Left renal cortex interstitium (tissue), 4 donors: ENCODE measurements at regions not wholly inside any gene's neighbourhood (a gene's known extent, or its start where the extent isn't known, plus 50 kb on each side); places are given as distances from the start of the nearest gene placed in this dataset.

Source experiments
- DNase-seq, 4 donors: peaks; one replicate each; pipeline ENCODE4 v3.0.0-alpha.2; 2013; ENCODE audit warnings: low read depth in 4 of 4, low spot score in 2 of 4, missing footprints in 1 of 4

DNA sequence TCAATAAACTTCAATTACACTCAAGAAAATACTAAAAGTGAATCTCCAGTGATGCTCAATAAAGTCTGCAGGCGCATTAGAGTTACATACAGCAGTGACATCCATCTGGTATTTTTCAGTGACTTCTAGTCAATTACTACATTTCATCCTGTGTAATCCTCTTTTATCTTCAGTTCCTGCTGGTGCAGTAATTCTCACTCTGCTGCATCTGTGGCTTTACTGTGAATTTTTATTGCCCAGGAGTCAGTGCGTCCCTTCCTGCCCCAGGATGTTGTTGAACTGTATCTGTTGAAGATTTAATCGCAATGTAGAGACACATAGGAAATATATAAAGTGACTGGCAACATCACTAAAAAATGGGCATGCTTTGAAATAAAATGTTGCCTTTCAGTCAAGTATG is 196.3 kb upstream of the TMTC4 start:
- DNase-seq: no peak

DNA sequence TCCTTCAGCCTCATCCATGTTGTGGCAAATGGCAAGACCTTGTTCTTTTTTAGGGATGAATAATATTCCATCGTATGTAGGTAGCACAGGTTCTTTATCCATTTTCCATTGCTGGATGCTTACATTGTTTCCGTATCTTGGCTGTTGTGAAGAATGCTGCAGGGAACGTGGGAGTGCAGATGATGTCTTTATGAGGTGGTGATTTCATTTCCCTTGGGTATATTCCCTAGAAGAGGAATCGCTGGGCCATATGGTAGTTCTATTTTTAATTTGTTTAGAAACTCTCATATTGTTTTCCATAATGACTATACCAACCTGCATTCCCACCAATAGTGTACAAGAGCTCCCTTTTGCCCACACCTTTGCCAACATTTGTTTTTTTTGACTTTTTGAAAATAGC is 186.3 kb upstream of the TMTC4 start:
- no peak for DNase-seq

DNA sequence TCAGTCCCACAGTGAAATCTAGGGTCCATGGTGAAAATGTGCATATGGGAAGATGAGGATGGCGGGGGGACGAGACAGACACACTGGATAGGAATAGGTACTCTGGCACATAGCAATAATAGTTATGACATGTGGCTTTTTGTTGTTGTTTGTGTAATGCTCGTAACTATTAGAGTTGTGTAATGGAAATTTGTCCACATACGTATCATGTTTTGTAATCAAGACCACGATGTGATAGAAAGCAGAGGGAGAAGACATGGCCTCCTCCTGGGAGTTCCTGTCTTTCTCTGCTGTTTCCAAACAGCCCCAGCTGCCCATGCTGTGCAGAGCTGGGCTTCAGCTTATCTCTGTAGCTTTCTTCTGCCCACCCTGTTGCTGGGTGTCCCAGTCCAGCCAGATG is 185.3 kb upstream of the TMTC4 start:
- DNase-seq: no peak

DNA sequence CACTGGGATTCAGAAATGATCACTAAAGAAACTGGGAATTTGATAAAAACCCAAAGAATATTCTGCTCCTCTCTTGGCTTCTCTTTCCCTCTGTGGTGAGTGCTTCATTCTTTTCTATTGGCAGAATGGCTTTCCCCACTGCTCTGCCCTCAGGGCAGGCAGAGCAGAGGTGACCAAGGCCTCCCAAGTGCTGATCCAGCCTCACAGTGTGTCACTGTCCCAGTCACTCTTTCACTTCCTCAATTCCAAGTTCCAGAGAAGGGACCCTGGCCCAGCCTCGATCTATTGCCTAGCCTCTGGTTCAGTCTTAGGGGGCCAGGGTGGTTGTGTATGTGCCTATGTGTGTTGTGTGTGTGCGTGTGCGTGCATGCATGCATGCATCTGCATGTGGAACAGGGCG is 180.6 kb upstream of the TMTC4 start:
- DNase-seq: no peak

DNA sequence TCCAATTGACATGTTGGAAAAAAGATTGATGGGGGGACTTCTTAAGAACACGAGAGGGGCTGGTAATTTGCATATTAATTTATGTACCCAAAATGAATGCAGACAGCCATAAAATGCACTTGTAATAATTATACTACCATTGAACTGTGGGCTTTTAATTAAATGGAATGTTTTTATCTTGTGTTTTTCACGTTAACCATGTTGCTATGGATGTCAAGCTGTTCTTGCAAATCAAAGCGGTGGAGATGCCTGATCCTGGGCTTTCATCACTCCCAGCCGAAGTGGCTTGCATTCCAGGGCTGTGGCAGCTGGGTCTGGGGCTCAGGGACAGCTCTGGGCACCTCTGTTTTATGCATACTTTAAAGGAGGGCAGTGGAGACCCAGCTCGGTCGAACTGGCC is 179.4 kb upstream of the TMTC4 start:
- no peak for DNase-seq

DNA sequence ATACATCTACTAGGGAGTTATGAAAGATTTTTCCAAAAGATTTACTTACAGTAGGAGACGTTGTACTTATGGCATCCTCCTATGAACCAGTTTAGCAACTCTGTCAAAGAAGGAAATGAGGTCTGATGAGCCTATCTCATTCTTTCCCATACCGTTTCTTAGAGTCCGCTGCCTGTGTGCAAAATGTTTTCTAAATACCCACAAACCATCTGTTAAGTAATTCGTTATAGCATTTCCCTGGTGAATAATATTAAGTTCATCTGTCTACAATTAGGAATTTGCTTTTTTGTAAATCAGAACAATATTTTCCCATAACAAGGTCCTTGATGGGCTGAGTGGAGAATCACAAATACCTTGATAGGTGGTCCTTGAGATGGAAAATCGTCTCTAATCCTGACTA is 178.8 kb upstream of the TMTC4 start:
- DNase-seq: no peak

DNA sequence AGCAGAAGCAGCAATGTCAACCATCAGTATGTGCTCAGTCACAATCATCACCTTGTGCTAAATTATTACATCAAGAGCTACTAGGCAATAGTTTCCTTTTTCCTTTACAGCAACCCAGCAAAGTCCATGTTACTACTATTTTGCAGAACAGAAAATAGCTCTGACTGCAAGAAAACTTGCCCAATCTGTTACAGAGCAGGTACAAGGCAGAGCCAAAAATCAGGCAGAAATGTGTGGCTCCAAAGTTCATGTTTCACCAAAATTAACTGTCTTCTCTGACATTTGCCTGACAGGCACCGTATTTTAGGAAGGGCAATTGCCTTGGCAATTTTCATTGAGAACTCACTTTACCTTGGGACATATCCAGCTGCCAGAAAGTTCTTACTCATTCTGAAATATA is 177.6 kb upstream of the TMTC4 start:
- no peak for DNase-seq

DNA sequence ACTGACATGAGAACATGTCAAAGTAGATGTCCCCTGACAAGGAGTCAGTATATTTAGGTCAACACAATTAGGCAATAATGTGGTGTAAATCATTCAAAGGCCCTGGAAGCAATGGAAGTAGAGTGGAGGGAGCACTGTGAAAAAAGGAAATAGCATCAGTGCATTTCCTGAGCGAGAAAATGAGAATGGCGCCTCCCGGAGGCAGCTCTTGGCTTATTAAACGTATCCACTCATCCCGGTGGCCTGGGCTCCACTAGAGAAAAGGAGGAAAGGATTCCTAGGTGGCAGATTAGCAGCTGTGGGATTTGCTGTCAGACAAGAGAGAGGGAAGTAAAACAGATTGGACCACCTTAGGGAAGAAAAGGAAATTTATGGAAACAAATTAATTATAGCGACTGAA is 173.7 kb upstream of the TMTC4 start:
- DNase-seq: no peak

DNA sequence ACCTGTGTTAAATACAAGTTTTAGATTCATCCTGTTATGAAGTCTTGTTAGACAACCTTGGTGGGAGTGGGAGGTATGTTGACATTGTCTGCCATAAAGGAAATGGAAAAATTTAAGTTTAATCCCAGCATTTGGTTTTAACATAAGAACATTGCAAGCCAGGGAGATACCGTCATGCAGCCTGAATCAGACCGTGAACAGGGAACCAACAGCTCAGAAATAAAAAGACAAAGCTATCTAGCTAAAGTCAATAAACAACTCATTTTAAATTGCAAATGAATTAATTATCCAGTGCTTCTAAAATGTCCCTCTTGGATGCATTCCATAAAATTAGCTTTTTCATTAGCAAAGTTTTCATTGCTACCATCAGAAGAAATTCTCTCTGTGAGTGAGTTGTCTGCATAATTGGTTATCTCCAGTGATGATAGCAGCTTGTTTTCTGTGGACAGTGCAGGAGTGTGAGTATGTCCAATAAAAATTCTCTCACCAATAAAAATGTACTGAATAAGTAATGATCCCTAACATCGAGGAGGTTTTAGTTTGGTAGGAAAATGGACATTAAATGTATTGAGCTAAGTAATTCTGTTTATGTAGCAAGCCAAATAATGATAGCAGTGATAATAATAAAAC is 170.6 kb upstream of the TMTC4 start:
- DNase-seq: no peak

DNA sequence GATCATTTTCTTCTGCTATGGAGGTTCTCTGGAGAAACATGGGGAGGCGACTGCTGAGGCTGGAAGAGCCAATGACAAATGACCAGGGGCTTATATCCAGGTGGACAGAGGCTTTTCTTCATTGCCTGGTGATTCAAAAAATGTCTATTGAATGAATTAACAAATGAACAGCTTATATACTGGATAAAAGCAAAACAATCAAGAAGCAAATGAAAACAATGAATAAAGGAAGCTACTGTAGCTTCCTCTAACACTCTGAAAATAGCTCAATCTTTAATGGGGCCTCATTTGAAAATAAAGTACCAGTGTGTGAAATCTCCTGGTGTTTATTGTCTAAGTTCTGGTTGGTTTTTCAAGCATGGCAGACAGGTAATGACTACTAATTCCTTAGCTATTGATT is 167.5 kb upstream of the TMTC4 start:
- no peak for DNase-seq

DNA sequence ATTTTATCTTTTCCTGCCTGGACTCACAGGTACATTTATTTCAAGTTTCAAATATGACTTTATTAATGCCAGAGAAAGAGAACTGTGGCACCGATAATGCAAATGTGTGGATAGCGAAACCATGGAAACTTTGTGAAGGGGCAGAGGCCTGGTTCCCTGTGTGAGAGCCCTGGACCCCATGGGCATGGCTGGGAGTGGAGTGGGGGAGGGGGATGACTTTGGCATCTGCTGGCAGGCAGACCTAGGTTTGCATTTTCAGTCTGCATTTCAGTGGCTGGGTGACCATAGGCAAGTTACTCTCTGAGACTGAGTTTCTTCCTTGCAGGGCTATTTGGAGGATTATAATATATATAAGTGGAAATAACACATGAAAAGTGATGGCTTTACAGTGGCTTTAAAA is 163.8 kb upstream of the TMTC4 start:
- no peak for DNase-seq

DNA sequence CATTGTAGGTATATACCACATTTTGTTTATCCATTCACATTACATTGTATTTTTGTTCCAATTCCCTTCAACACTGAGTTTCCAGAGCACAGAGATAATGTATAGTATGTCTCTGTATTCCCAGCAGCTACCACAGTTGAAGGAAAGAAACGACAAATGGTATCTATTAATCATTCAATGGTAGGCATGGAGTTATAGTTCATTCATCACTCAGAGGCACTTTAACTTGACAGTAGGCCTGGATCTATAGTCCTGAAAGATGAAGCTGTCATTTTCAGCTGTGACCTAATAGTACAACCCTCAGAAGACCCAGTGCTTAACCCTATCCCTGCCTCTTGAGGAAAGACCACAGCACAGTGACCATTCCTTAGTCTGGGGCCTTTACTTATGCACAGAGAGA is 163.0 kb upstream of the TMTC4 start:
- no peak for DNase-seq

DNA sequence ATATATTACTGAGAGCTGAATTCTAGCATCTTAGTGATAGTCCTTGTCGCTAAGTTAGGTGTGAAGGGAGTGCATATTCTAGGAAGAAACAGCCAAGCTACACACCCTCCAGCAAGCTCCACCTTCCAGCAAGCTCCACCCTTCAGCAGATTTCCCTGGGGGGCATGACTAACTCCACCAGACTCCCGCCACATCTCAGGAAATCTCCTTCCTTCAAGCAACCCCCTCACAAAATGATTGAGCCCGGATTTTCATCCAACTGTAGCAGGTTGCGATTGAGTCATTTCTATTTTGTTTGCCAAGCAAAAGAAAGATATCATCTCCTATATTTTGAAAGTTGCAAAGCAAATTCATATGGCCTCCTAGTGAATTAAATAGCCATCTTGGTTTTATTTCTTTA is 162.1 kb upstream of the TMTC4 start:
- no peak for DNase-seq

DNA sequence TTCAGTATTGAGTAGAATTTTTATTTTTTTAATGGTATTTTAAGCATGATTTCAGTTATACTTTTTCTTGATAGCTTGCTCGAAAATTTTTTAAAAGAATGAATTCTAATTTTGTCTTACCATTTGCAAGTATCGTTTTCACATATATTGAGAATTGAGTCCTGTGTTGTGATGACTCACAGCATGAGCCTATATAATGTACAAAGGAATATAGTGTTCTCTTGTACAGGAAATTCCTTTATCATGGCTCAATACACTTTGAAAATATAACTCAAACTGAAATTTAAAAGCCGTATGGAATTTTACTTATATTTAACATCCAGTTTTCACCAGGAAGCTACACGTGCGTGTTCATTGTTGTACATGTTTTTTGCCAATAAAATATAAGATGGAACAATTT is 161.1 kb upstream of the TMTC4 start:
- no peak for DNase-seq

DNA sequence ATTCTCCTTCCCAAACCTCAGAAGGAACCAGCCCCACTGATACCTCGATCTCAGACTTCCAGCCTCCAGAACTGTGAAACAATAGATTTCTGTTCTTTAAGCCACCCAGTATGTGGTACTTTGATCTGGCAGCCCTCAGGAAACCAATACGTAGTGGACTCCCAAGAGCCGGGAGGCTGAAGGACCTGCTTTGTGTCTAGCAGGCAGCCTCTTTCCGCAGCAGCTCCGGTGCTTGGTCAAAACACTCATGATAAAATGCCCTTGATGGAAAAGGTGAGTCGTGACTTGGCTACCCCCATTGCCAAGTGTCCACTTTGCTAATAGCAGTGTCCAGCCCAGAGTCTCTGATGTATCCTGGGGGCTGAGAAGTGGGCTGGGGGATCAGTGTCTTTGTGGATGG is 158.8 kb upstream of the TMTC4 start:
- DNase-seq: no peak

DNA sequence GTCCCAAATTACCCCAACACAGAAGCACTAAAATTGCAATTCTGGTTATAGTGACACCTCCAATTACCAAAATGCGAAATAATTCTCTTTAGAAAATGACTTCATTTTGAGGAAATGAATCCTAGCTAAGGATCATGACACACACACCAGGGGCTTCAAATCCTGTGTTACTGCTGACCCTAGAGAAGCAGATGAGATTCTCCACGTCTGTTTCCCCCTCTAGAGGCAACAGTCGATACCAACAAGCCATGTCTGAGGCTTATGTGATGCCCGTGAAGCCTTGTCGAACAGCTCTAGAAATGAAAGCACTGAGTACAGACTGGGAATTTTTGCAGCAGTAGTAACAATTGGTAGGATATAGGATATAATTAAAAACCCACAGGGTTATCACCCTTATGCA is 153.6 kb upstream of the TMTC4 start:
- no peak for DNase-seq

DNA sequence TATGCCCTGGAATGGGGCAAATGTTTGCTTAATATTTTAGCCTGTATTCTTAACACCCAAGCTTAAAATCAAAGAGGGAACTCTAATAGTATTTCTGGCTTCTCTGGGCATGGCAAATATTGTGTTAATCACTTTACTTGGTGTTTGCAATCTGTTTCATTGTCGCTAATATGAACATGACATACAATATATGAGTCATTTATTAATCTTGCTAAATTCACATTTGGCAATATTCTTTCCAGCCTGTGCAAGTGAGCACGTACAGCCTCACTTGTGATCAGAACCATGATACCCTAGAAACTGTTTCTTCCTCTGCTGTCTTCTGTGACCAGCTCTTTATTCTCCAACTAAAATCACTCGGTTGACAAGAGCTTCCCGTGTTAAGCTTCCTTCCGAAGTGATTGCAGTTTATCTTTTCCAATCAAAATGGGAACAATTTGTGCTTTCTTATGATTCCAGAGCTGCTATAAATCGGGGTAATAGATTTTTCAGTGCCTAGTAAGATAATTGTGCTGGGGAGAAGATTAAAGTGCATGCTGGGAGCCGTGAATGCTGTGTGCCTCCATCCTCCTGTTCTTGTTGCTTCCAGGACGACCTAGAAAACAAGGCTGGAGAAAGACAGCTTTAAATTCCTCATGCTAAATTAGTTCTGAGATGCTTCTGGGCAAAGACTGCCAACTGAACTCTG is 153.0 kb upstream of the TMTC4 start:
- no peak for DNase-seq

DNA sequence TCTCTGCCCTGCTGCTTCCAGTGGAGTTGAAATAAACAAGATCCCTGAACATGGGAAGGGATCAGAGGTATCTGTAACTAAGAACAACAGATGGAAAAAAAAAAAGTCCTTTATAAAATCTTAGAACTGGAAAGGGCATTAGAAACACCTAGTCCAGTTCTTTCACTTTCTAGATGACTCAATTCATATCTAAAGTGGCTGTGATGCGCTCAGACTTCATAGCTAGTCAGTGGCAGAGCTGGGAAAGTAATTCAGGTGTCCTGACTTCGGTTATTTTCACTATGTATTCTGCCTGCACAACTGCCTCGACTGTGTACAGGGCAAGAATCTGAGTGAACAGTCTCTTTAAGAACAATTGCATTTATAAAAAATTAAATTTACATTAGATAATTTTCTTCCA is 151.8 kb upstream of the TMTC4 start:
- DNase-seq: no peak

DNA sequence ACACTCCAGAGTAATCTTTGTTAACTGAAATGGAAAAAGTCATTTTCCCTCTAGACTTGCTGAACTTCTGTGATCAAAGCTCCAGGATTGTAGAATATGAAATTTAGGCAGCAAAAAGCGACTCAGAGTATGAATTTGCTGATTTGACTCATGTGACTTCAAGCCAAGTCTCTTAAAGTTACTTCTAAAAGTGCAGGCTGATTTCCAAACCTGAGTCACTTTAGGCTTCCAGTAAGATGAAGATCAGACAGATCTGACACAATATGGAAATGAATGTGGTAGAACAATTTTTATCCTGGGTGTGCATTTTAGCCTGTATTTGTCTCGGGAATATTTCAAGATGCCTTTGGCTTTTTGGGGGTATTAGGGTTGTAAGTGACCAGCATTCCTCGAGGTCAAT is 151.0 kb upstream of the TMTC4 start:
- DNase-seq: no peak

DNA sequence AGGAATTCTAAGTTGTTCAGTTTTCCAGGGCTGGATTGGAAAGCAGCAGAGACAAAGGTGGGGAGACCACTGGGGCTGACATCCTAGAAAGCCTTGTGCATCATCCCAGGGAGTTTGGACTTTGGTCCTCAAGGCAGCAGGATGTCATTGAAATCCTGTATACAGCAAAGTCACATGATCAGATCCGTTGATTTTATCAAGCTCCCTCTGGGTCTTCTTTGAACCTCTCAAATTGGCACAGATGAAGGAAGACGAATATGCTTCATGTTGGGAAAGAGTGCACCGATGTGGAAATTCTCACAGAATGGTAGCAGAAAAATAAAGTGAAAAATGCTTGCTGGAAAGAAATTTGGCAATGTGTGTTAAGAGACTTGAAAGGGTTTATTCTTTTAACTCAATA is 149.8 kb upstream of the TMTC4 start:
- DNase-seq: no peak

DNA sequence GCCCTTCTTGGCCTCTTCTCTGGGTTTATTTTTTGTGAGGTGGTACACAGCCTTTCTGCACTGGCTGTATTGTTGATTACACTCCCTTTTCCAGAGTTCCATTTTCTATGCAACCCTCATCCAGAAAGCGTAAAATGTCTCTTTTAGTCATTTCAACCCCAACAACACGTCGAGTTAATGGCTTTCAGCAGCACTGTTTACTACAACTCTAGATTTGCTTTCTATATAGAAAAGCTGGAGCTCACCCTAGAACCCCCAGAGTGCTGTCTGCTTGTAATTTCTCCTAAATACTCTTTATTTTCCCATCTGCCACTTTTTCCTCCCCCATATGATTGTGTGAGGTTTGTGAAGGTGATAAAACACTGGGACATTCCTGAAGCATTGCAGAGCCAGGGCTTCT is 148.9 kb upstream of the TMTC4 start:
- no peak for DNase-seq

DNA sequence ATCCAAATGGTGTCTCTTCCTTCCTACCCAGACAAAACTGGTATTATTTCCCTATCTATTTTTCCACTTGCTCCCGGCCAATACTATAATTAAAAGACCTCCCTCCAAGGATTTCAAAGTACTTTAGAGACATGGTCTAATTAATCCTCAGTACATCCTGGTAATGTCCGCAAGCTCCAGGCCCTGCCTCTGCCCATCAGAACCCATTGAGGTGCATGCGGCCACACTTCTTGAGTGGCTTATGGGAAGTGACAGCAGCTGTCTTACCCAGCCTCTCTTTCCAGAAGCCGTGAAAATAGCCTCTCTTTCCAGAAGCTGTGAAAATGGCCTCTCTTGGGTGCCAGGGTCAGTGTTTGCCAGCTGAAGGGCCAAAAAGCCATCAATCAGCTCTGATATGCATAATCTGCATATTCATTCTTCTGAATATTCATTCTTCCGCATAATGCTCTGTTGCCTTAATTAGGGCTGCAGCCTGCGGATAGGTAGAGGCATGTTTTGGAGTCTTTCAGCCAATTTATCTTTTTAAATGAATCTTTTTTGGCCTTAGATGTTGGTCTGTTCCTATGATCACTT is 148.4 kb upstream of the TMTC4 start:
- DNase-seq: no peak

DNA sequence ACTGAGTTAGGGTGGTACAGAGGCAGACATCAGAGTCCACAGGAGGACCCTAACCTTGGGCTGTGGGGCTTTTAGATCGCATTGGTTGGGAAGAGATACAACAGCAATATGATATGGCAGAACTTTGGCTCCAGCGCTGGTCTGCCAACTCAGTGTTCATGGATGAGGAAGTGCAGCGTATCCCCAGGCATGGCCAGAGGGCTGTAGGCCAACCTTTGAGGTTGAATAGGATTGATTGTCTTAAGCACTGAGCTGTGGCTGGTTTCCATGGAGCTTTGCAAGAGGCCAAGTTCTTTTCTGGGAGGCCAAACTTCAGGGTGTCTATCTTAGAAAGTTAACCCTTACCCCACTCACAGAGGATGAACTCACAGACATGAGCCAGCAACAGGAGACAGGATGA is 144.1 kb upstream of the TMTC4 start:
- DNase-seq: no peak
